DND-41 (cell line): ENCODE measurements at regions not wholly inside any gene's neighbourhood (a gene's known extent, or its start where the extent isn't known, plus 50 kb on each side); places are given as distances from the start of the nearest gene placed in this dataset.

Source experiments
- EZH2 ChIP-seq: IDR thresholded peaks from 3 replicates; pipeline ENCODE4 v1.6.1; 2012; ENCODE audit warnings: borderline replicate concordance, low read depth, mild to moderate bottlenecking, moderate library complexity, low read length, inconsistent platforms; ENCODE audit not compliant: severe bottlenecking
- TF ChIP-seq, protein P1 (sequence below): IDR thresholded peaks from 2 replicates; pipeline ENCODE4 v1.5.1; 2012; ENCODE audit warnings: borderline replicate concordance, low read length, moderate library complexity, mild to moderate bottlenecking; ENCODE audit not compliant: poor library complexity, severe bottlenecking; ENCODE audit errors: extremely low read depth

DNA sequence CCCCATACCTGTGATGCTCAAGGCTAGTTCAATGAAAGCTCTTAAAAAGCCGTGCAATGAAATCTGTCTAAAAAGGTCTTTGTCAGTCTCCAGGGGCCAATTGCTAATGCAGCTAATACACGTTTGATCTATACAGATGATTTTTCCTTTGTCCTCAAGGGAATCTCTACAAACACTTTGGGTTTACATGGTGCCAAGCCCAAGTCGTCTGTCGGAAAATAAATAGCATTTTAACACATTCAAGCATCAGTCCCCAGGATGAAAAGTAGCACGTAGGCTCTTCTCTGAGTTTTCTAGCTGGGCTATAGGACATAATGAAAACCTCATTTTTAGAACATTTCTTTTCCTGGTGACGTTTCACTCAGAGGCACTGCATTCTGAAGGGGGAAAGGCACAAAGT lies 477.4 kb upstream of the WWC1 start:
- TF ChIP-seq, protein P1, sequence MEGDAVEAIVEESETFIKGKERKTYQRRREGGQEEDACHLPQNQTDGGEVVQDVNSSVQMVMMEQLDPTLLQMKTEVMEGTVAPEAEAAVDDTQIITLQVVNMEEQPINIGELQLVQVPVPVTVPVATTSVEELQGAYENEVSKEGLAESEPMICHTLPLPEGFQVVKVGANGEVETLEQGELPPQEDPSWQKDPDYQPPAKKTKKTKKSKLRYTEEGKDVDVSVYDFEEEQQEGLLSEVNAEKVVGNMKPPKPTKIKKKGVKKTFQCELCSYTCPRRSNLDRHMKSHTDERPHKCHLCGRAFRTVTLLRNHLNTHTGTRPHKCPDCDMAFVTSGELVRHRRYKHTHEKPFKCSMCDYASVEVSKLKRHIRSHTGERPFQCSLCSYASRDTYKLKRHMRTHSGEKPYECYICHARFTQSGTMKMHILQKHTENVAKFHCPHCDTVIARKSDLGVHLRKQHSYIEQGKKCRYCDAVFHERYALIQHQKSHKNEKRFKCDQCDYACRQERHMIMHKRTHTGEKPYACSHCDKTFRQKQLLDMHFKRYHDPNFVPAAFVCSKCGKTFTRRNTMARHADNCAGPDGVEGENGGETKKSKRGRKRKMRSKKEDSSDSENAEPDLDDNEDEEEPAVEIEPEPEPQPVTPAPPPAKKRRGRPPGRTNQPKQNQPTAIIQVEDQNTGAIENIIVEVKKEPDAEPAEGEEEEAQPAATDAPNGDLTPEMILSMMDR = no peak
- TF ChIP-seq EZH2 = no peak
